ENCODE measurements at regions not wholly inside any gene's neighbourhood (a gene's known extent, or its start where the extent isn't known, plus 50 kb on each side); places are given as distances from the start of the nearest gene placed in this dataset.

DNA sequence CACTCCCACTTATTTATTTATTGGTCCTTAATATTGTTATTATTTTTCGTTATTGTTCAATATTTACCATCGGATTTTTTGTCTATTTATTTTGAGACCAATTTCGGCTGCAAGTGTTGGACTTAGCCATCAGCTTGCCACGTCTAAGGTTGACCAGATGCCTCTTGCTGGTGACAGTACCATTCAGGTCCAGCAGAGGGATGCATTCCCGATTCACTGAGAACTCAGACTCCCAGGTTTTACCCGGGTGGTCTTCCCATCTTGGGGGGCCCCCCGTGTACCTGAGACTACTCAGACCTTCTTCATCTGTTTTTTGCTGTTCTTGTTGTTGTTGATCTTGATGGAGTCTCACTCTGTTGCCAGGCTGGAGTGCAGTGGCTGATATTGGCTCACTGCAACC lies 1435.2 kb downstream of the UQCRFS1 start:
- H3K27me3 ChIP-seq: no peaks in the 10 kb centered on the region
- 92 to 95% methylated on average over 7 of the region's 7 CpGs for WGBS, 2 donors
- no peaks in the 10 kb centered on the region for H3K4me1 ChIP-seq
- H3K4me3 ChIP-seq: no peak overlapping the region
- H3K9me3 ChIP-seq: peaks cover 0 to 13% (median 0%) of the 10 kb centered on the region in 3 donors
- DNase-seq (no peak), ATAC-seq (no peak)
- no peak overlapping the region for H3K27ac ChIP-seq
- intact Hi-C loops (cut with DNase I): no loop called here
- H3K36me3 ChIP-seq (replicated peaks in 1 of 2; ENCODE audit: insufficient read depth in 1 of 2, low read depth in 2 of 2): peaks cover 0 to 4% of the 10 kb centered on the region in 2 donors
- TF ChIP-seq CTCF (IDR thresholded peaks at IDR 0.05) (no peak), POLR2A (IDR thresholded peaks at IDR 0.05) (no peak)

- no peak for TF ChIP-seq POLR2A (IDR thresholded peaks at IDR 0.05)
- TF ChIP-seq CTCF (IDR thresholded peaks at IDR 0.05): no peak
- Histone ChIP-seq H3K9me3 (peaks cover 0 to 18% (median 0%) of the 10 kb centered on the region in 3 donors), H3K36me3 (replicated peaks in 1 of 2; ENCODE audit: insufficient read depth in 1 of 2, low read depth in 2 of 2) (peaks cover 0 to 4% of the 10 kb centered on the region in 2 donors), H3K27ac (no peak overlapping the region), H3K27me3 (no peaks in the 10 kb centered on the region), H3K4me1 (no peaks in the 10 kb centered on the region), H3K4me3 (no peak overlapping the region)
- WGBS, 2 donors: 97 to 99% methylated on average over 7 of the region's 7 CpGs
- ATAC-seq: no peak
- no peak for DNase-seq
- intact Hi-C loops (cut with DNase I): no loop called here
Observed at GRCh38 chr19:27777242-27777641, 1435.7 kb downstream of the UQCRFS1 start.

GRCh38 chr19:27776524-27776923 lies 1436.4 kb downstream of the UQCRFS1 start:
- intact Hi-C loops (cut with DNase I): no loop called here
- TF ChIP-seq CTCF (IDR thresholded peaks at IDR 0.05) (no peak), POLR2A (IDR thresholded peaks at IDR 0.05) (no peak)
- H3K27ac ChIP-seq: no peak overlapping the region
- DNase-seq (no peak), ATAC-seq (no peak)
- peaks cover 0 to 20% (median 0%) of the 10 kb centered on the region in 3 donors for H3K9me3 ChIP-seq
- no peaks in the 10 kb centered on the region for H3K27me3 ChIP-seq
- peaks cover 0 to 4% of the 10 kb centered on the region in 2 donors for H3K36me3 ChIP-seq (replicated peaks in 1 of 2; ENCODE audit: insufficient read depth in 1 of 2, low read depth in 2 of 2)
- no peaks in the 10 kb centered on the region for H3K4me1 ChIP-seq
- no peak overlapping the region for H3K4me3 ChIP-seq
- WGBS, 2 donors: 94 to 96% methylated on average over 3 of the region's 3 CpGs

GRCh38 chr19:27776020-27776419 lies 1436.9 kb downstream of the UQCRFS1 start:
- ATAC-seq (no peak), DNase-seq (no peak)
- intact Hi-C loops (cut with DNase I): no loop called here
- H3K4me1 ChIP-seq: no peaks in the 10 kb centered on the region
- H3K27ac ChIP-seq: no peak overlapping the region
- TF ChIP-seq POLR2A (IDR thresholded peaks at IDR 0.05): no peak
- no peak for TF ChIP-seq CTCF (IDR thresholded peaks at IDR 0.05)
- peaks cover 0 to 20% (median 0%) of the 10 kb centered on the region in 3 donors for H3K9me3 ChIP-seq
- WGBS, 2 donors: 92 to 95% methylated on average over 8 of the region's 8 CpGs
- H3K36me3 ChIP-seq (replicated peaks in 1 of 2; ENCODE audit: insufficient read depth in 1 of 2, low read depth in 2 of 2): peaks cover 0 to 4% of the 10 kb centered on the region in 2 donors
- H3K4me3 ChIP-seq: no peak overlapping the region
- no peaks in the 10 kb centered on the region for H3K27me3 ChIP-seq

- ATAC-seq: no peak
- intact Hi-C loops (cut with DNase I): no loop called here
- 95 to 99% methylated on average over 6 of the region's 6 CpGs for WGBS, 2 donors
Observed at GRCh38 chr19:27775395-27775794, 1437.6 kb downstream of the UQCRFS1 start.

More at GRCh38 chr19:27775395-27775794, 1437.6 kb downstream of the UQCRFS1 start:
- TF ChIP-seq POLR2A (IDR thresholded peaks at IDR 0.05): no peak
- TF ChIP-seq CTCF (IDR thresholded peaks at IDR 0.05): no peak
- Histone ChIP-seq H3K27ac (no peak overlapping the region), H3K27me3 (no peaks in the 10 kb centered on the region), H3K4me3 (no peak overlapping the region), H3K4me1 (no peaks in the 10 kb centered on the region), H3K9me3 (peaks cover 0 to 20% (median 0%) of the 10 kb centered on the region in 3 donors), H3K36me3 (replicated peaks in 1 of 2; ENCODE audit: insufficient read depth in 1 of 2, low read depth in 2 of 2) (peaks cover 0 to 4% of the 10 kb centered on the region in 2 donors)
- DNase-seq: no peak
